ENCODE measurements at regions not wholly inside any gene's neighbourhood (a gene's known extent, or its start where the extent isn't known, plus 50 kb on each side); places are given as distances from the start of the nearest gene placed in this dataset.
"Not testable (repeated sequence)": the region's sequence is repeated elsewhere in the genome, so short reads cannot be mapped to it uniquely, and the experiment has no call there.

- TF ChIP-seq EZH2phosphoT487 (IDR thresholded peaks at IDR 0.05; ENCODE audit: low read depth) (no peak), CTCF (IDR thresholded peaks at IDR 0.05; ENCODE audit: low read depth, low read length) (no peak)
- Histone ChIP-seq H3K4me2 (ENCODE audit: low read length) (no peak overlapping the region), H3K27ac (ENCODE audit: low read length) (no peak overlapping the region), H3K27me3 (ENCODE audit: low read depth, low read length) (no peaks in the 10 kb centered on the region), H3K79me2 (ENCODE audit: low read length) (no peaks in the 10 kb centered on the region), H3K9ac (ENCODE audit: low read length) (no peak overlapping the region), H2AFZ (ENCODE audit: low read depth, low read length) (no peak overlapping the region), H3K4me1 (ENCODE audit: low read length) (no peaks in the 10 kb centered on the region), H3K4me3 (ENCODE audit: low read length) (no peak overlapping the region), H3K9me3 (ENCODE audit: insufficient read depth, low read length) (no peaks in the 10 kb centered on the region), H3K36me3 (replicated peaks; ENCODE audit: low read depth, low read length) (no peaks in the 10 kb centered on the region), H4K20me1 (ENCODE audit: insufficient read depth, low read length) (no peaks in the 10 kb centered on the region)
These were observed 691.8 kb downstream of the NXPH1 start for GRCh38 chr7:9125246-9125645.

GRCh38 chr7:9127901-9128300, 694.5 kb downstream of the NXPH1 start:
- no peaks in the 10 kb centered on the region for H3K9me3 ChIP-seq (ENCODE audit: insufficient read depth, low read length)
- no peaks in the 10 kb centered on the region for H3K27me3 ChIP-seq (ENCODE audit: low read depth, low read length)
- no peak overlapping the region for H3K4me3 ChIP-seq (ENCODE audit: low read length)
- H3K27ac ChIP-seq (ENCODE audit: low read length): no peak overlapping the region
- no peak for TF ChIP-seq CTCF (IDR thresholded peaks at IDR 0.05; ENCODE audit: low read depth, low read length)
- TF ChIP-seq EZH2phosphoT487 (IDR thresholded peaks at IDR 0.05; ENCODE audit: low read depth): no peak
- H3K4me1 ChIP-seq (ENCODE audit: low read length): no peaks in the 10 kb centered on the region
- H3K36me3 ChIP-seq (replicated peaks; ENCODE audit: low read depth, low read length): no peaks in the 10 kb centered on the region
- H4K20me1 ChIP-seq (ENCODE audit: insufficient read depth, low read length): no peaks in the 10 kb centered on the region
- H3K79me2 ChIP-seq (ENCODE audit: low read length): no peaks in the 10 kb centered on the region
- H2AFZ ChIP-seq (ENCODE audit: low read depth, low read length): no peak overlapping the region
- H3K9ac ChIP-seq (ENCODE audit: low read length): no peak overlapping the region
- H3K4me2 ChIP-seq (ENCODE audit: low read length): no peak overlapping the region

GRCh38 chr7:9148687-9149086, 715.3 kb downstream of the NXPH1 start:
- H3K27ac ChIP-seq (ENCODE audit: low read length): no peak overlapping the region
- no peak for TF ChIP-seq EZH2phosphoT487 (IDR thresholded peaks at IDR 0.05; ENCODE audit: low read depth)
- TF ChIP-seq CTCF (IDR thresholded peaks at IDR 0.05; ENCODE audit: low read depth, low read length): no peak
- H3K4me1 ChIP-seq (ENCODE audit: low read length): no peaks in the 10 kb centered on the region
- H3K4me2 ChIP-seq (ENCODE audit: low read length): no peak overlapping the region
- no peak overlapping the region for H3K9ac ChIP-seq (ENCODE audit: low read length)
- no peak overlapping the region for H3K4me3 ChIP-seq (ENCODE audit: low read length)
- H4K20me1 ChIP-seq (ENCODE audit: insufficient read depth, low read length): no peaks in the 10 kb centered on the region
- H3K9me3 ChIP-seq (ENCODE audit: insufficient read depth, low read length): no peaks in the 10 kb centered on the region
- H3K79me2 ChIP-seq (ENCODE audit: low read length): no peaks in the 10 kb centered on the region
- no peak overlapping the region for H2AFZ ChIP-seq (ENCODE audit: low read depth, low read length)
- H3K27me3 ChIP-seq (ENCODE audit: low read depth, low read length): no peaks in the 10 kb centered on the region
- H3K36me3 ChIP-seq (replicated peaks; ENCODE audit: low read depth, low read length): no peaks in the 10 kb centered on the region

GRCh38 chr7:9149499-9150082, 716.2 kb downstream of the NXPH1 start:
- no peaks in the 10 kb centered on the region for H4K20me1 ChIP-seq (ENCODE audit: insufficient read depth, low read length)
- no peaks in the 10 kb centered on the region for H3K36me3 ChIP-seq (replicated peaks; ENCODE audit: low read depth, low read length)
- no peak for TF ChIP-seq CTCF (IDR thresholded peaks at IDR 0.05; ENCODE audit: low read depth, low read length)
- TF ChIP-seq EZH2phosphoT487 (IDR thresholded peaks at IDR 0.05; ENCODE audit: low read depth): no peak
- no peak overlapping the region for H3K9ac ChIP-seq (ENCODE audit: low read length)
- no peaks in the 10 kb centered on the region for H3K79me2 ChIP-seq (ENCODE audit: low read length)
- no peak overlapping the region for H2AFZ ChIP-seq (ENCODE audit: low read depth, low read length)
- no peaks in the 10 kb centered on the region for H3K9me3 ChIP-seq (ENCODE audit: insufficient read depth, low read length)
- H3K27me3 ChIP-seq (ENCODE audit: low read depth, low read length): no peaks in the 10 kb centered on the region
- H3K4me3 ChIP-seq (ENCODE audit: low read length): no peak overlapping the region
- no peaks in the 10 kb centered on the region for H3K4me1 ChIP-seq (ENCODE audit: low read length)
- no peak overlapping the region for H3K4me2 ChIP-seq (ENCODE audit: low read length)
- H3K27ac ChIP-seq (ENCODE audit: low read length): no peak overlapping the region

- not testable (repeated sequence) for H3K27ac ChIP-seq (ENCODE audit: low read length); H3K4me3 ChIP-seq (ENCODE audit: low read length); H3K36me3 ChIP-seq (replicated peaks; ENCODE audit: low read depth, low read length); H3K9ac ChIP-seq (ENCODE audit: low read length); H4K20me1 ChIP-seq (ENCODE audit: insufficient read depth, low read length); H3K27me3 ChIP-seq (ENCODE audit: low read depth, low read length); H3K79me2 ChIP-seq (ENCODE audit: low read length); H3K4me2 ChIP-seq (ENCODE audit: low read length); H3K9me3 ChIP-seq (ENCODE audit: insufficient read depth, low read length); H2AFZ ChIP-seq (ENCODE audit: low read depth, low read length); H3K4me1 ChIP-seq (ENCODE audit: low read length)
These were observed 730.3 kb downstream of the NXPH1 start for GRCh38 chr7:9163691-9164090.

Measured in OCI-LY3 (cell line).